NCI-H1417 (cell line): ENCODE measurements at regions not wholly inside any gene's neighbourhood (a gene's known extent, or its start where the extent isn't known, plus 50 kb on each side); places are given as distances from the start of the nearest gene placed in this dataset.

Experiments used
- DNase-seq, 3 experiments: peaks; one replicate each; lab custom pipeline; 2025; lab: John Stamatoyannopoulos, UW

DNA sequence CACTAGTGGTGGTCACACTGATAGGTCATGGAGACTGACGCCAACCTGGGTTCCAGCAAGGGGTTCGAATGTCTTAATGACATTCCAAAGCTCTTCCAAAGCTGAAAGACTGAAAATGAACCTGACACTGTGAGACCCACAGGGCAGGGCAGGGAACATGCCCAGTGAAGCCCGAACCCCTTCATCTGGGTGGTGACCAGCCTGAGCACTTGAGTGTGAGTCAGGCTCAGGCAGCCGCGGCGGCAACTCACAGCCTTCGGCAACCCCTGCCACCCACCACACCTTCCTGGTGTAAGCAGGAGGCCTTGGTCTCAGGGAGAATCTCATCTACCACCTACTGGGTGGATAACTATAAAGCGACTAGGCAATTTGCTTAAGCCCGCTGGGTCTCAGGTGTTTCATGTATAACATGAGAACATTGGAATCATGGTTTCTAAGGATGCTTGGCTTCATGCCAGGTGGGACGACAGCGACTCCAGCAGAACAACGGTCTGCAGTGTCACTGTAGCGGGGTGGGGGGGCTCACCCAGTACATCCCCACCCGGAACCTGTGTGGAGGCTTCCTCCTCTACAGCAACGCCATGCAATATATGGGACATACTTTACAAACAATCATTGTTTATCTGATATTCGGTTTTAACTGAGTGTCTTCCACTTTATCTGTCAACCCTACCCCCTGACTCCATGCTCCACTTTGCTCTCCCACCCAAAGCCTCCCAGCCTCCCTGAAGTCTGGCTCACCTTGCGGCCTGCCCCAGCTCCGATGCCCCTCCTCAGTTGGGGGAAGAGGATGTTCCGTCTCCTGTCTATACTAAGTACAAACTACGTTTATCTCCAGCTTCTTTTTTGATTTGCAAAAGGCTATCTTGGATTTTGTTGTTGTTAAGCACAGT, 125.0 kb upstream of the MEF2A start:
- DNase-seq, result peak in 2 of 3 experiments; percentile 29 to 58

DNA sequence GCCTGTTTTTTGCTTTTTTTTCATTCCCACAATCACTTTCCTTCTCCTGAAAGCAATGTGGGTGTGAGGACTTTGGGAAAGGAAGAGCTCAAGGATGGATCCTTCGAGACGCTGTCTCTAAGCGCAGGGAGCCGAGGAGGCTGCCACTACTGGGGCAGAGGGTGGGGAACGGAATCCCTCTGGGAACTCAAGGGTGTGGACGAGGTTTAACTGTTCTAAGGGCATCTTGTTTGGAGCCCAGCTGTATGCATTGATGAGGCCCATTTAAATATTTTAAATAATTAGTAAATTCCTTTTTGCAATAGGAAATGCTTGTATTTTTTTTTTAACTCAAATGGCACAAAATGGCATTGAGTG, 124.4 kb upstream of the MEF2A start:
- no peak for DNase-seq

DNA sequence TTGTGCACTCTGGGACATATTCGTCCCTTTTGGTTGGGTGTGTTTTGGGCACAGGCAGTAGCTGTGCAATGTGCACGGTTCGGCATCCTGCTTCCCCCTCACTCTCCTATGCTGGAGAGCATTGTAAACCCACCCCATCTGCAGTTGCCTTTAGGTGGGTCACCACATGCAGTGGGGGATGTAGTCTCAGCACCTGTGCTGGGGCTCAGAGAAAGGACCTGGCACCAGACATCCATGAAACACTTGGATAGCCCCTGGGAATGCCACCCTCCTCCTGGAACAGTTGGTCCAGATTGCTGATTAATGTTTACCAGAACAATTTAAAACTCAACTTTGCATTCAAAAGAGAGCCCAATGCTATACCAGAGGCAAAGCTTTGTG, 123.9 kb upstream of the MEF2A start:
- DNase-seq, result no peak

DNA sequence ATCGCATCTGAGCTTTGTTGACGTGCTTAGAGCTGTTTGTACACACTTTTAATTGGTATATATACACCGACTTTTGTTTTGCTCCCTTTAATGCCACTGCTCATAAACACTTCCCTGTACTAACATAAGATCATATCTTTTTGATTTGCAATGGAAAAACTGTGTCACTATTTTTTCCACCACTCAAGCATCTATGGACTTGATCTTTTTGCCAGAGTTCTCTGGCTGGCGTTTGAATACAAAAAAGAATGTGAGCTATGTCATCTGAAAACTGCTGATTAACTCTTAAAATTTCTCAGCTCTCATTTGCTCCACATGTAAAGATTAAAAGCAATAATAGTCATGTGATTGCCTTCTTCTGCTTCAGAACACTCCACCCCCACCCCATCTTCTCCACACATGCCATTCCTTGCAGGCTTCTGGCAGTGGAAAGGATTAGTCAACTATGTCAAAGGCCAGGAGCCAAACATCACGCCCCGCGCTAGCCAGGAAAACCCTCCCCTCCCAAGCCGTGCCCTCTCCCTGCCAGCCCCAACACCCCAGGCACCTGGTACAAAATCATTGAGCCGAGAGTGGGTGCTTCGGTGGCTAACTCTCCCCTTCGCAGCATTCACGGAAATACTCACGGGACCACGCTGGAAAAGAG, 123.4 kb upstream of the MEF2A start:
- no peak for DNase-seq

DNA sequence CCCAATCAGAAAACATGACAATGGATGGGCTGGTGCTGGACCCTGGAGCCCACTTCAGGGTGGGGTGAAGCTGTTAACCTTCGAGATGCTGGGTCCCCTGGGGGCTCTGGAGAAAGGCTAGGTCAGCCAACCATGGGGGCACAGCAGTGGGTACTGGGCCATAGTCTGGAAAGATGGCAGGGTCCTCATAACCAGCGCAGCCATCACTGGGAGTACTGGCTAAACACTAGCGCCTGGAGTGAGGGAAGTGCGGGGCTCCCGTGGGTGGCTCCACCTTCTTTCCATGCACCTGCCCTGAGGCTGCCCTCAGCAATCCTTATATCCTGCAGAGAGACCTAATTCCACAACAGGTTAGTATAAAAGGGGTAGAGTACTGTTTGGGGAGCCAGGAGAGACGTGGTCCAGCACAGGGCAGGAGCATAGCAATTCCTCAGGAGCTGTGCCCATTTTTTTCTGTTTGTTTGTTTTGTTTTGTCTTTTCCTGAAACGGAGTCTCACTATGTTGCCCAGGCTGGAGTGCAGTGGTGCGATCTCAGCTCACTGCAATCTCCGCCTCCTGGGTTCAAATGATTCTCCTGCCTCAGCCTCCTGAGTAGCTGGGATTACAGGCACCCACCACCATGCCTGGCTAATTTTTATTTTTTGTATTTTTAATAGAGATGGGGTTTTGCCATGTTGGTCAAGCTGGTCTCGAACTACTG, 122.6 kb upstream of the MEF2A start:
- no peak for DNase-seq

DNA sequence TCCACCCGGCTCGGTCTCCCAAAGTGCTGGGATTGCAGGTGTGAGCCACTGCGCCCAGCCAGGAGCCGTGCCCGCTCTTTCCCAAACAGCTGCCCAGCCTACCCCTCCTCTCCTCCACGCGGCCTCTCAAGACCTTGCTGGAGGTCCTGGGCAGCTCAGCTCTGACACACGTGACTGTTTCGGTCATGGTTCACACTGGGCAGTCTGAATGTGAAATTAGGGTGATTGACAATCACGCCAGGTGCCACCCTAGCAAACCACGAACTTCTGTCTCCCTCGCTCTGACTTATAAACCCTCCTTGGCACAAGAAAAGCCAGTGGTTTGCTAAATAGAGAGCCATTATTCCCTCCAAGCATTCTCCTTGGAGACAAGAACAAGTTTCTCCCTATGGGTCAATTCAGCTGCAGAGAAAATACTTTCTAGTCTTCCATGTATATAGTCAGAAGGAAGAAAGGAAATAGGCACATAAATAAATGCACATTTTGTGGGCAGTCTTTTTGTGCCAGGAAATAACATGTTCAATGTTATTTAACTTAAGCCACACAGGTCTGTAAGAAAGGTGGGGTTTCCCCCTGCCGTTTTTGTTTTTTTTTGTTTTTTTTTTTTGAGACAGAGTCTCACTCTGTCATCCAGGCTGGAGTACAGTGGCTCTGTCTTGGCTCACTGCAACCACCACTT, 121.9 kb upstream of the MEF2A start:
- no peak for DNase-seq

DNA sequence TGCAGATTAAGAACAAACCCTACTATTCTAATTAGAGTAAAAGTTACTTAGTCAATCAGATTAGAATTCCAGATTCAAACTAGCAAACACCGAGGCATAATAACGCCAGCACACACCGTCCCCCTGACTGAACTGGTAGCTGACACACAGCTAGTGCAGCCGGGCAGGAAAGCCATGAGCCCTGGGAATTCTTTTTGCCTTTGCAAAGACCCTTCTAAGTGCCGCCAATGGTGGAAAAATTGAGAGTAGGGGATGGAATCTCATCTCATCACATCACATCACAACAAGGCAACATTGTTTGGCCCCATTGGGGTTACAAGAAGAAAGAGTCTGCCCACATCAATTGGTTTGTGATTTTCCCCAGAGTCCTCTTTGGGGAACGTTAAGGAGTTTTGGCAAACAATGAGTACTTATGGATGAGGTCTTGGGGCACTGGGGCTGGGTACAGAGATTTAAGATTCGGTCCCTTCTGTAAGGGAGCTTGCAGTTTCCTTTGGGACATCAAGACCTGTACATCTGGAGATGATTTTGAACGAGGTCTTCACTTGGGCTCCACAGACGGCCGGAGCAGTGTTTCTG, 120.4 kb upstream of the MEF2A start:
- DNase-seq, result no peak

DNA sequence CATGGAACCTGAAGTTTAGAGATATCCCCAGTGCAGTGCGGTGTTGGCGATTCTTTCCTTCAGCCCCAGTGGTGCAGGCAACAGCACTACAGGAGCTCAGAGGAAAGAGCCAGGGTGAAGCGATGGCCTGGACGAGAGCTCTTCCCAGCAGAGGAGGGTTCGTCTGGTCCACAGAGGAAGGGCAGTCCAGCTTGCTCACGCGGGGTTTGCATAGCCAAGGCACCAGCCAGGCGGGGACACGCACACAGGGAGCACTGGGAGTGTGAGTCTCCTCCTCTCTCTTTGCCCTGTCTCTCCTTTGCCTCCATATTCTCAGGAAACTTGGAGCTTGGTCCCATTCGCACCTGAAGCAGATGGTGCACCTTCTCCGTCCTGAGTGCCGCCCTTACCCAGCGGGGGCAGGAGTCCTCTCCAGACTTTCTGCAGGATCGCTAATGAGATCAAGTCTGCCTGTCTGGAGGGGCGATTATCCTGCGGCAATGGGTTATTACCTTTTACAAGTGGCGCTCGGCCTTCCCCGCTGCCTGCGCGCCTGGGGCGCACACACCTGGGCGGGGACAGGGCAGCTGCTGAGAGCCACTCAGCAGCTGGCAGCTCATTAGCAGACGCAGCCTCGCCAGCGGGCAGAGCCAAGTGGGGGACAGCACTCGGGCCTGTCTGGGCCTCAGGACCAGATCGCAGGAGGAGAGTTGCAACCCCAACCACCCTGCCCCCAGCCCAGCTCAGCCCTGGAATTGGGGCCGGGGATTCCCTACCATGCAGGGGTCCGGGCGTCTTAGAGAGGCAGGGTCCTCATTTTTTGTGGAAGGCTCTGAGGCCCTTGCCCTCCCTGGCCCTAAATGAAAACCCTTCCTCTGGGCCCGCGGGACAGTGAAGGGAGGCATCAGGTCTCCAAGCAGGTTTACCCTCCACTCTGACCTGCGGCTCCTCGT, 119.0 kb upstream of the MEF2A start:
- peak; percentile 91 to 98 (median 93) for DNase-seq

DNA sequence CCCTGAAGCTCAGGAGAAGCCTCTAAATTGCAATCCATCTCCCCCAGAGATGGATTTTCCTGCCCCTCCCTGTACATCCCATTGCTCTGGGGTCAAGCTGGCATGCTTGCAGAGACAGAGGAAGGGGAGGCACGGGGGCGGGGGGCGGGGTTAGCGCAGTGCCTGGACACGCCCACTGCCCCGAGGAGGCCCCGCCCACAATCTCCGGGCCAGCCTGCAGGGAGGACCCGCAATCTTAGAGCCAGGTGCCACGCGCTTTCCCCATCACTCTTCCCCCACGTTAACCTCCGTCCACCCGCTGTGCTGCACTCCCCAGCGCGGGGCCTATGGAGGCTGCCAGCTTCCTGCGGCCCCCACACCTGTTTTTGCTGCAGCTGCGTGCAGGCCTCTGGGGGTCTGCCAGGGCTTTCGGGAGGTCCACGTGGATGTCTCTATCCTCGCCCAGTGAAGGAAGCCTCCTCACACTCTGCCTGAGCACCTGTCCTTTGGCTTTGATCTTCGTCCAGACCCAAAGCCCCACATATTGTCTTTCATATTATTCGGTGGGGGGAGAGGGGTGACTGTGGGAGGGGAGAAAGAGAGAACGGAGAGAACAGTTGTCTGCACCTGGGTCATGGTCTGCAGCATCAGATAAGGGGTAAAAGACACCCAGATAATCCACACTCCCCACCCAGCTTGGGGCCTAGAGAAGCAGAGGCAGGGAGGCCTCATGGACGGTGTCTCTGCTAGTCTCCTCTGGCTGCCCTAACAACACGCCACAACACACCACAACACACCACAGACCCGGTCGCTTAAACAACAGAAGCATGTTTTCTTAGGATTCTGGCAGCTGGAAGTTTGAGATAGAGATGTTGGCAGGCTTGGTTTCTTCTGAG, 118.0 kb upstream of the MEF2A start:
- peak; percentile 54 to 94 (median 87) for DNase-seq

DNA sequence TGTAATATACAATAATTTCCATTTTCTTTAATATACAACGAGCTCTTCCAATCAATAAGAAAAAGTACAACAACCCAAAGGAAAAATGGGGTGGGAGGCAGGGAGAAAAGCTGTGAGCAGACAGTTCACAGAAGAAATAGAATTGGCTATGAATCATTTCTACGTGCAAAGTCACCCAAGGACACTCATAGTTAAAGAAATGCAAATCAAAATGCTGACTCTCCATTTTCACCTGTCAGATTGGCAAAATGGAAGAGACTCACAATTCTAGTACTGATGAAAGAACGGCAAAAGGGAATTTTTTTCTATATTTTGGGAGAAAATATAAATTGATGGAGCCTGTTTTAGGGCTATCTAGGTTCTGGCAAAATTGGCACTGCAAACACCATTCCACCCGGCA, 116.3 kb upstream of the MEF2A start:
- DNase-seq, result no peak

DNA sequence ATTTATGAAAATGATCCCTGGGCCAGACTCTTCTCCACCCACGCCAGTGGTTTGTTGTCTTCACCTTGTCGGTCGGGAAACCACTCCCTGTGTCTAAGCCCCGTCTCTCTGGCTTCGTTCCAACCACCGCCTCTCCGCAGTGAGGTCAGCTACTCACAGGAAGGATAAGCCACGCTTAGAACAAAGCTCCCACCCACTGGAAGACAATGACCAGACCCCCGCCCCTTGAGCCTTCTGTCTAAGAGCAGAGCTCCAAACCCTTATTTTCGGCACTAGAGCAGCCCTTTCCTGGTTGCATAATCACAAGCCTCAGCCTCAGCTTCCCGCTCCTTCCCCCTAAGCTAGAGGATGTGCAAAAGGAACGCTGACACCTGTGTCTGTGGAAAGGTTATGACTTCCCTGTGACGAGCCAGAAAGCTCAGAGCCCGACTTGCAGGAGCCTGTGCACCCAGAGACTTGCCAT, 114.9 kb upstream of the MEF2A start:
- peak in 2 of 3 experiments; percentile 29 to 42 for DNase-seq

DNA sequence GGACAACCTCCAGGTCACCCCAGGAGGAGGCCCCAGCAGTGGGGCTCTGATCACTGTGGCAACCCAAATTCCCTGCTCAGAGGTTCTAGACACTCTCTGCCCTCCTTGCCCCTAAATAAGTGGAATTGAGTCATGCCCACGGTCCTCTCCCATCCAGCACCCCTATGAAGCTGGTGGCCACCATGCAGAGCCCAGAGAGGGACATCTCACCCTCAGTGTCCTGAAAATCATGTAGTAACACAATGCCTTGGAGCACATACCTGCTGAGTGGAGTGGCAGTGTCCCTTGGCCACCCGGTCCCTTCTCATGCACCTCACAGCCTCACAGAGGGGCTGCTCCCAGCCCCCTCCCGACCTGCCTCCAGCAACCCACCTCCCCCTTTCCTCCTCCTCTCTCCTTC, 114.3 kb upstream of the MEF2A start:
- no peak for DNase-seq

DNA sequence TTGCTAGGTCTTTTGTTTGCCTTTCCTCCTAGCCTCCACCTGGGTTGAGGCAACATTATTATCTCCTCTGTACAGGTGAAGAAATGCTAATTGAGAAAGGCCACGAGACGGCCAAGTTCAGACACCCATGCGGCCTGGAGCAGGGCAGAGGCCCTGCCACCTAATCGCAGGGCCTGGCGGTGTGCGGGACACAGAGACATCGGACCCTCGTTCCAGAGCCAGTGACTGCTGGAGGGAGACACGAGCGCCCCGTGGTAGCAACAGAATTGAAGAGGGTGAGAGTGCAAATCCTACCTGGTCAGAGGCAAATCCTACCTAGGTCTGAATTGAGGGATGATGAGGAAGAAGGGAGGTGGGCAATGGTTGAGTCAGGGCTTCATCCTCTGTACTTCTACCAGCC, 113.8 kb upstream of the MEF2A start:
- DNase-seq, result no peak

DNA sequence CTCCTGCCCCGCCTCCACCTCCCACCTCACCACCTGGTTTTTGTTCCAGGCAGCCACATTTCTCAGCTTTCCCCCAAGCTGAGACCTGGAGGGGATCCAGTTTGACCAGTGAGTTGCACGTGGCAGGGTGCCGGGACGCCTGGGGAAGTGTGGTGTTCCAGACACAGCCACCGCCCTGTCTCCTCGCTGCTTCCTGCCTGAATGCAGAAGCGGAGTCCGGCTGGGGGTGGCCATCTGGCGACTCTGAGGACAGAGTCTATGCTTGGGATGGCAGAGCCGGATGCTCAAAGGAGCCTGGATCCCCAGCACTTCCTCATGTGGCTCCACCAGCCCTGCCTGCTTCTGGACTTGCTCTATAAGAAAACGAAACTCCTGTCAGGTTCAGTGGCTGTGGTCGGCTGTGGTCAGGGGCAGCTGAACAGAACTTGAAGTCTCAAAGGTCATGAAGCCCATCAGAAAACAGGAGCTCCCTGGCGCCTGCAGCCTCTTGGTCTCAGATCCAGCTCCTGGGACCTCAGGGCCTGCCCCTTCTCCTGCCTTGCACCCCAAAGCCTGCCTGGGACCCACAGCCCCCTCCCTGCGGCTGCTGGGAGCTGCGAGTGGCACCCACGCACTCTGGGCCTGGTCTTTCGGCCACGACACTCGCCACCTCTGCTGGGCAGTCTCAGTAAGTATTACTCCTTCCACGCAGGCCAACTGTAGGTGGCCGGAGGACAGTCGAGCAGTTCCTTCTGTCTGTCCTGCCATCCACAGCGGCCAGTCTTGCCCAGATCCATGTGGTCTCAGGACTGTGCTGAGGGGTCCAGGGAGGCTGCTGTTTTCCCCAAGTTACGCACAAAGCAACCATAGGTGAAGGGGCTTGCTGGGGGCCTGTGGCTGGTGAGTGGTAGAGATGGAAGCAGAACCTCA, 112.8 kb upstream of the MEF2A start:
- no peak for DNase-seq

DNA sequence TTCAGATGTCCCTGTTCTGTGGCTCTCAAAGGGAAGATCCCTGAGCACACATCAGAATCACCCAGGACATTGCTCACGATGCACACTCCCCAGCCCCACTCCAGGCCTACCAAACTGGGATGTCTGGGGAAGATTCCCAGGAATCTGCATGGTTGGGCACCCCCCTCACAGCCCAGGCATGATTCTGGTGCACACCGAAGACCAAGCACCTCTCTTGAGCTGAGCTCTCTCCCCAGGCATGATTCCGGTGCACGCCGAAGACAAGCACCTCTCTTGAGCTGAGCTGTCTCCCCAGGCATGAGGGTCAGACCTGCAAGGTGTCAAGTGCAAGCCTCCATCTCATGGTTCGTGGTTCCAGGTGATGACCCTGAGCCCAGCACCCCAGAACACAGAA, 112.2 kb upstream of the MEF2A start:
- no peak for DNase-seq

DNA sequence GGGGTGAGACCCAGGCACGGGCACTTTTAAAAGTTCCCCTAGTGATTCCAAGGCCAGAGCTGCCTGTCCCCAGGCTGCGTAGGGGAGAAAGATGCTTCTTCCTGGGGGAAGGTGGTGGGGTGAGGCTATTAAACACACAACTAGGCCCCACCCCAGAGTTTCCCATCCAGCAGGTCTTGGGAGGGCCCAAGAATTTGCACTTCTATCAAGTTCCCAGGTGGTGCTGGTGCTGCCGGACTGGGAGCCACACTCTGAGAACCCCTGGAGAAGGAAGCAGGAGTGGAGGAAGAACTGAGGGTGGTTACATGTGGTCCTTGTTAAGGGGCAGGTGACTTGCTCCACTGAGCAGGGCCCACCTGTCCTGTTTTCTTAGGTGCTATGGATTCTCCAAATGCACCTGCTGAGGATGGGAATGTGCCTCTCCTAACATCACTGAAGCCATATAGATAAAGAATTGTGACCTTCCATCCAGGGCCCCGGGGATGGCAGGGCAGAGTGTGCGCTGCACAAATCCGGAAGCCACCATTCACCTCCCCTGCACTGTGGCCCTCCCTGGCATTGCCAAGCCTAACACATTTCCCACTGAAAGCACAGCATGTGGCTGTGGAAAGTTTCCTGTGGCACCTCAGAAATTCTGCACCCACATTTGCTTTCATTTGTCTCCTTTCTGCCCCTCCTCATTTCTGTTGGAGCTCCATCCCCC, 111.5 kb upstream of the MEF2A start:
- no peak for DNase-seq

DNA sequence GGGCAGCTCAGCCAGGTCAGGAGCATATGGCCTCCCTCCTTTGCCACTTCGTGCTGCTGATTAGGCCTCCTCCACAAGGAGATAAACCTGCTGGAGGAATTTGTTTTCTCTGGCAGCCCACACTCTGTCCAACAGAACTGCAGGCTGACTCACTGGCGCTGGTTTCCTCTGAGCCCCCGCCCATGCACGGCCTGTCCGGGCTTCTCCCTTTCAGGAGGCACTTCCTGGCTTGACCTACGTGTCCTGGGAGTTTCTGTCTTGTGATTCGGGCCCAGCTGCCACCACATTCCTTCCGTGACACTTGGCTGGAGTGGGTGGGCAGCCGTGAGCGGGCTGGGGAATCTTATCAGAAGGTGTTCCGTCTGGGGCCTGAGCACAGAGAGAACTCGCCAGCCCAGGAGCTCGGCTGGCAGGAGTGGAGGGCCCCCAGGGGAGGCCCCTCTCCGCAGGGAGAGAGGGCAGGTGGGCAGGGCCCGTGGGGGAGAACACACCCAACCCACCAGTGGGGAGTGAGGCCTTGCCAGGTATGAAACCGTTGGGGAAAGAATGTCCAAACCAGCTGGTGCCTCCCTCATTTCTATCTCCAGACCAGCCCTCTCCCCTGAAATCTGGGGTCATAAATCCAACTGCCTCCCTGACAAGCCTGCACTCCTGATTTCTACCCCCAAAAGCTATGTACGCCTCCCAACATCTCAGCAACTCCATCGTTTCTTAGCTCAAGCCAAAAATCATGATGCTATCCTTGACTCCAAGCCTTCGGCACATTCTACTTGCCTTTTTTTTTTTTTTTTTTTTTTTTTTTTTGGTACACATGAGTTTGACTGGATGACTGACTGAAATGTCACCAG, 110.6 kb upstream of the MEF2A start:
- no peak for DNase-seq
